ENCODE measurements at regions not wholly inside any gene's neighbourhood (a gene's known extent, or its start where the extent isn't known, plus 50 kb on each side); places are given as distances from the start of the nearest gene placed in this dataset.

GRCh38 chr7:54629771-54630170, 87.6 kb downstream of the VSTM2A start:
- Histone ChIP-seq H3K9me3 (ENCODE audit: control insufficient read depth, insufficient read depth, low read length) (no peaks in the 10 kb centered on the region), H3K36me3 (ENCODE audit: control insufficient read depth, insufficient read depth, low read length) (no peaks in the 10 kb centered on the region), H3K4me3 (ENCODE audit: low read length) (no peak overlapping the region), H3K27ac (ENCODE audit: low read length) (no peak overlapping the region), H3K4me1 (ENCODE audit: control insufficient read depth, insufficient read depth, low read length) (no peaks in the 10 kb centered on the region), H3K27me3 (ENCODE audit: control insufficient read depth, insufficient read depth, low read length) (no peaks in the 10 kb centered on the region)
- DNase-seq (ENCODE audit: low read depth, low spot score), result no peak
- WGBS (ENCODE audit: insufficient coverage, insufficient read length), result no CpG with 5 or more reads among the region's 4 CpGs

- WGBS (ENCODE audit: insufficient coverage, insufficient read length), result no CpG with 5 or more reads among the region's 3 CpGs
These were observed 80.6 kb downstream of the VSTM2A start for GRCh38 chr7:54622696-54623309.

More at GRCh38 chr7:54622696-54623309, 80.6 kb downstream of the VSTM2A start:
- Histone ChIP-seq H3K27ac (ENCODE audit: low read length) (no peak overlapping the region), H3K4me3 (ENCODE audit: low read length) (no peak overlapping the region), H3K4me1 (ENCODE audit: control insufficient read depth, insufficient read depth, low read length) (no peaks in the 10 kb centered on the region), H3K36me3 (ENCODE audit: control insufficient read depth, insufficient read depth, low read length) (no peaks in the 10 kb centered on the region), H3K27me3 (ENCODE audit: control insufficient read depth, insufficient read depth, low read length) (no peaks in the 10 kb centered on the region), H3K9me3 (ENCODE audit: control insufficient read depth, insufficient read depth, low read length) (no peaks in the 10 kb centered on the region)
- DNase-seq (ENCODE audit: low read depth, low spot score), result no peak
